ENCODE measurements at regions not wholly inside any gene's neighbourhood (a gene's known extent, or its start where the extent isn't known, plus 50 kb on each side); places are given as distances from the start of the nearest gene placed in this dataset.

DNA sequence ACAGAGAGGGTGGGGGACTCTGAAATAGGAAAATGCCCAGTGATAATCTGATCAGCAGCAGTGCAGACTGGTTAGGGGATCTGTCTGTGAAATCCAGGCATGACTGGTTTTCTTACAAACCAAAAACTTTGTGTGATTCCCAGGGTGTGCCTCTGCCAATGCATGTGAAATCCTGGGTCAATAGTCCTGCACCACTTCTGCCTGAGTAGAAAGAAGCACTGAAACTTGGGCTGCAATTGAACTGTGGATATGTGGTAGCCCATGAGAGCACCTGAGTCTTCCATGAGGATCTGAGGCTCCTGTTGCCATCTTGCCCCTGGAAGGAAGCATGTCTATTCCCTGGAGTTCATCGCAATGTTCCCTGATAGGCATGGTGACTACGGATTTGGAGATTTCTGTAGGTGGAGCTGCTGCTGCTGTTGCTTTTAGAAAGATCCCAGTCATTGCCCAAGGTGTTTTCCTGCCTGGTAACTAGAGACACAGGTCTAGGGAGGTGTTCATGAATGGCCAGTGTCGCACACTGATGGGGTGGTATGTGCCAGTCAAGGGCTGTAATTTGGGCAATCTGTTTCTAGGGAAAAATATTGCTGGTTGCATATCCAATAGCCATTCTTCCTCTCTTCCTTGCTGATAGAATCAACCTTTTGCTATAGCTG is 146.7 kb downstream of the CARTPT start:
- Histone ChIP-seq H2AK5ac (ENCODE audit: low read depth, low read length) (no peak overlapping the region), H3K9me1 (ENCODE audit: insufficient read depth, low read length) (0 out of 2 replicates have a peak, but pooled peaks cover 4% of the 10 kb centered on the region), H2AFZ (replicated peaks; ENCODE audit: low read length, poor library complexity) (no peak overlapping the region), H3K18ac (ENCODE audit: low read depth, low read length) (no peak overlapping the region), H2BK120ac (ENCODE audit: low read depth, low read length) (no peak overlapping the region), H3K4me2 (ENCODE audit: low read depth, low read length) (no peak overlapping the region), H3K23ac (ENCODE audit: low read depth, low read length) (no peak overlapping the region), H3K4ac (ENCODE audit: low read depth, low read length) (no peak overlapping the region), H4K5ac (ENCODE audit: low read depth, low read length) (no peak overlapping the region), H3K9ac (ENCODE audit: low read depth, low read length) (no peak overlapping the region), H3K36me3 (ENCODE audit: control insufficient read depth, insufficient read depth, low read length) (no peaks in the 10 kb centered on the region), H2BK20ac (ENCODE audit: low read depth, low read length) (0 out of 2 replicates have a peak overlapping the region, but pooled peaks have one; percentile 8), H3K56ac (ENCODE audit: extremely low read depth, insufficient read depth, low read length) (no peak overlapping the region), H2BK15ac (ENCODE audit: low read depth, low read length) (no peak overlapping the region), H4K8ac (ENCODE audit: low read depth in 2 of 2, low read length in 2 of 2) (no peak overlapping the region), H2BK5ac (ENCODE audit: low read depth, low read length, poor library complexity, severe bottlenecking) (no peak overlapping the region), H2AK9ac (replicated peaks; ENCODE audit: low read depth, low read length, poor library complexity) (no peak overlapping the region), H3K27me3 (ENCODE audit: control insufficient read depth, insufficient read depth, low read length) (peaks cover 18% of the 10 kb centered on the region), H4K20me1 (ENCODE audit: insufficient read depth, low read length) (no peaks in the 10 kb centered on the region), H3K27ac (ENCODE audit: insufficient read depth, low read length) (no peak overlapping the region), H3K9me3 (ENCODE audit: control insufficient read depth, insufficient read depth, low read length) (peaks cover 3% of the 10 kb centered on the region), H3K14ac (replicated peaks; ENCODE audit: low read depth, low read length) (no peak overlapping the region), H3K4me3 (ENCODE audit: insufficient read depth, low read depth, low read length) (no peak overlapping the region), H3K4me1 (ENCODE audit: control insufficient read depth, insufficient read depth, low read length) (peaks cover 4% of the 10 kb centered on the region; the same call in 1 of the 2 replicates), H3K79me1 (ENCODE audit: low read depth in 1 of 2, low read length in 2 of 2) (no peaks in the 10 kb centered on the region), H4K91ac (ENCODE audit: insufficient read depth, low read depth, low read length) (no peak overlapping the region)
- dilution Hi-C loops (cut with HindIII; ENCODE audit: low sequenced_read_pairs, unreplicated experiment) (no loop called here), intact Hi-C loops (cut with micrococcal nuclease) (no loop called here), in situ Hi-C loops (cut with MboI; ENCODE audit: low sequenced_read_pairs) (no loop called here)
- no peak for DNase-seq
- ChIA-PET CTCF (no interaction called here), POLR2A (ENCODE audit: unreplicated experiment) (interaction anchor here (0.5 kb wide), 1 partner anchor 120 kb away, joined by 13 read pairs; no protein-coding TSS in a partner anchor)
- BruUV-seq (replicated peaks) = no TSS peak
- TF ChIP-seq CHD1 (IDR thresholded peaks at IDR 0.05; ENCODE audit: low read depth, low read length) (no peak), POLR2A (IDR thresholded peaks at IDR 0.05; ENCODE audit: low read depth, low read length) (no peak)
- no CpG with 5 or more reads among the region's 3 CpGs for WGBS, 2 experiments (ENCODE audit: extremely low coverage in 2 of 2, insufficient read length in 1 of 2)
- ATAC-seq (ENCODE audit: low read depth) = no peak

All from IMR-90 (cell line).